DMS79 treated with DMSO at 0.1 percent for 48 hours (cell line): ENCODE measurements at regions not wholly inside any gene's neighbourhood (a gene's known extent, or its start where the extent isn't known, plus 50 kb on each side); places are given as distances from the start of the nearest gene placed in this dataset.
"Not testable (repeated sequence)": the region's sequence is repeated elsewhere in the genome, so short reads cannot be mapped to it uniquely, and the experiment has no call there.

Source experiments
- DNase-seq: peaks from one replicate; lab custom pipeline; 2025; lab: John Stamatoyannopoulos, UW

DNA sequence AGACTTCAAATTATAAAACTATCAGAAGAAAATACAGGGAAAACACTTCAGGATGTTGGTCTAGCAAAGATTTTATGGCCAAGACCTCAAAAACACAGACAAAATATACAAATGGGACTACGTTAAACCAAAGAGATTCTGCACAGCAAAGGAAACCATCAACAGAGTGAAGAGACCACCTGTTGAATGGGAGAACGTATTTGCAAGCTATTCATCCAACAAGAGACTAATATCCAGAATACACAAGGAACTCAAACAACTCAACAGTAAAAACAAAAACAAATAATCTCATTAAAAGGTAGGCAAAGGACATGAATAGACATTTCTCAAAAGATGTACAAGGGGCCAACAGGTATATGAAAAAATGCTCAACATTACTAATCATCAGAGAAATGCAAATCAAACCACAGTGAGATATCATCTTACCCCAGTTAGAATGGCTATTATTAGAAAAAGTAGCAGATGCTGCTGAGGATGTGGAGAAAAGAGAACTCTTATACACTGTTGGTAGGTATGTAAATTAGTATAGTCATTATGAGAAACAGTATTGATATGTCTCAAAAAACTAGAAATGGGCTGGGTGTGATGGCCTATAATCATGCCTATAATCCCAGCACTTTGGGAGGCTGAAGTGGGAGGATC lies 112.6 kb downstream of the LRIG2 start:
- DNase-seq: no peak

DNA sequence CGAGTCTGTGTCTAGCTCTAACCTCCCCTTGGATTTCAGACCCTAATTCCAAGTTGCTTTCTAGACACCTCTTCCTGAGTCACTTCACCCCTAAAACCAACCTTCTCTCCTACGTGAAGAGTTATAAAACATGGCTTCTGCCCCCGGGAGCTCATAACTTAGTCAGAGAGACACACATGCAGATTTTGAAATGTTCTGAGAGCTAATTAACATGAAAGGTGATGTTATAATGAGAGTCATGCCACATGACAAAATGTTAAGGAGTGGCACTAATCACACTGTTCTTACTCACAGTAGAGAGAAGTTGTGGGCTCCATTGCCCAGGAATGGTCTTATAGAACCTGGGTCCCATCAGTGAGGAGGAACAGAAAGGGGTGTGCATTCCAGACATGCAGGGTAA lies 117.1 kb downstream of the LRIG2 start:
- no peak for DNase-seq

DNA sequence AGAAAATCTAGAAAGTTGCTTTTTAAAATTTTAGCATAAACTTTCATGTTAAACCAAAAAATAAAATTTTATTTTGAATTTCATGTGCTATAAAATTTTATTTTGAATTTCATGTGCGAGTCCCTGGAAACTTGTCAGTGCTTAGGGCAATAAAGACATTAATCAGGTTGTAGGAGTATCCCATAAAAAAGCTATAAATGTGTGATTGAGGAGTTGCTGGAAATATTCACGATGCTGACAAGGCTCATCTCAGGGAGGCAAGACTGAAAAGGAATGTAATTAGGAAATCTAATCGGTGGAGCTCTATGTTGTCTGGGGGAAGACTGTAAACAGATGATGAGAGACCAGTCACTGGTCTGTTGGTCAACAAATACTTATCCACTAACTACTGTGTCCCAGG lies 117.9 kb downstream of the LRIG2 start:
- no peak for DNase-seq

DNA sequence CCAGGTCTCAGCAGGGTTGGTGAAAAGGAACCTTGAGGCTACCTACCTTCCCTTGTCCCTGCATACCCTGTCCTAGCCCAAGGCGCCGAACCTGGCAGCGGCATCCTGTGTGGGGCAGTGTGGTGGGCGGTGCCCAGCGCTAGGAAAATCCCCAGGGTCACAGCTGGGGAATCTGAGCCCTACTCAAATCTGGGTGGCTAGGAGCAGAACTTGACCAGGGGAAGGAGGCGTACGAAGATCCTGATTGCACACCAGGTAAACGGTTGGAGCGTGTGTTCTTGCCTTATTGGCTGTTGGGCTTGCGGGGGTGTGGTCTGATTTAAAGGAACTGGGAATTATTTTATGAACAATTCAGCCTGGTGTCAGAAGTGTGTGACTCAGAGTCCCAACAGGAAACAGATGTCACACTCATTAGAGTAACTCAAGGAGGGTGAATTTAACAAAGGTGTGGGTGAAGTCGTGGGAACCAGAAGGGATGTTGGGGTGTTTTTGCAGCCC lies 118.6 kb downstream of the LRIG2 start:
- DNase-seq: no peak

DNA sequence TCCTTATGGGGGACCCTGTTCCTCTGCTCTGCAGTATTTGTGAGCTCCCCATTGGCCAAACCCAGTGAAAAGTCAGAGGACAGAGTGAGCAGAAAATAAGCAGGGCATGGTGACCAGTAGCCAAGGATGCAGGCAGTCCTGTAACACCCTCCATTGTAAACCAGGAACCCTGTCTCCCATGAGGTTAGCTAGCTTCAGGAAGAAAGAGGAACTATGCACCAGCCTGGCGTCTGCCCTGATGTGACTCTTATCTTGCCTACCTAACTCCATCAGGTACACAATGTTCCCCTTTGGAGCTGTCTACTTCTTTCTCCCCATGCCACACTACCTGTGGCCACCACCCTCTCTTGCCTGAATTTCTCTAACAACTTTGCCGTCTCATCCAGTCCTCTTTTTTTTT lies 119.2 kb downstream of the LRIG2 start:
- no peak for DNase-seq

DNA sequence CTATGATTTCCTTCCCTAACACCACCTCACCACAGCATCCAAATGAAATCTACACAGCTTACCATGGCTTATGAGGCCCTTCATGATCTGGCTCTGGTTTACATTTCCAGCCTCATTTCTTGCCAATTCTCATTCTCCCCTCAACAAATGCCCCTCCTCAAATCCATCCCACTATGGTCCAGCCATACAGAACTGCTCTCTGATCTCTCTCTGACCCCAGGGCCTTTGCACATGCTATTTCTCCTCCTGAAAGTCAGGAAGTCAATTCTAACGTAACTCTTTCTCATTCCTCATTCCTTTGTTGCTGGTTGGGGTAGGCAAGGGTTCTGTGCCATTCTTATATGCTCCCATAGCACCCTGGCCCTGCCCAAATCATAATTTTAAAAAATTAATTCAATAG lies 120.0 kb downstream of the LRIG2 start:
- no peak for DNase-seq

DNA sequence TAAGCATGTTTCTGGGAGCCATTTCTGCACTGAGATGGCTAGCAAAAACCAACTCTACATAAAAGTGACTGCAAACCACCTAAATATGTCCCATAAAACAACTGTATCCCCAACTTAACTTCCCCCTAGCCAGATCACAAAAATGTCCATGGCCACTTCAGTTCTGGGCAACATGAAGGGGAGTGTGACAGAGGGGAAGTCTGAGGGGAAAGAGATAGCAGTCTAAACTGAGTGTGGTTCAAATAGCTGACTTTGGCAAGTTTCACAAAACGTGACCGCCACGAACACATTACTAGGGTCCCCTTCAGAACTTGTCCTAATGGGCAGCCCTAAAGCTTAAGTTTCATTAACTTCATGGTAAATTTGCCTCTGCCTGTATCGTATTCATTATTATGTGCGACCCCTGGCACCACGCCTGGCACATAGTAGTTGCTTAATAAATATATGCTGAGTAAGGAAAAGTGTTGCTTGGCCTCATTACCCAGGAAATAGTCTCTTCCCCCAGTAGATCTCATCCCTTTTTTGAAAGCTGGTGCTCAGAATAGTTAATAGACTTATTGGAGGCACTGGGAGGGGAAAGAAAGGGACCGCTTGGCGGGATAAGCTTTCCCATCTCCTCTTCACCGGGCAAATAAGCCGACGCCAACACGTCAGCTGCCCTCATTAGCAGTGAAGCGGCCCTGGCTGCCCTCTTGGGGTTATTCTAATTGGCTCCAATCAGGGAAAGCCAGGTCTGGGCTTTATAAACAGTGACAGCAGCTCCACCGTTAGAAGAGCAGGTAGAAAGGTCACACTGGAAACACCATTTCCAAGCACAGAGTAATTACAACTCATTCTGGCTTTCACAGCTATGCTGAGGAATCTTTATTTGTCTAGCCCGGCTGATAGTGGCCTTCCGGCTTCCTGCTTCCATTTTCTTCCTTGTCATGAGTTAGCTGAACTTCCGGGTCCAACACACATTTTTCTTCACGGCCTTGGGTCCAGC lies 122.1 kb downstream of the LRIG2 start:
- no peak for DNase-seq

DNA sequence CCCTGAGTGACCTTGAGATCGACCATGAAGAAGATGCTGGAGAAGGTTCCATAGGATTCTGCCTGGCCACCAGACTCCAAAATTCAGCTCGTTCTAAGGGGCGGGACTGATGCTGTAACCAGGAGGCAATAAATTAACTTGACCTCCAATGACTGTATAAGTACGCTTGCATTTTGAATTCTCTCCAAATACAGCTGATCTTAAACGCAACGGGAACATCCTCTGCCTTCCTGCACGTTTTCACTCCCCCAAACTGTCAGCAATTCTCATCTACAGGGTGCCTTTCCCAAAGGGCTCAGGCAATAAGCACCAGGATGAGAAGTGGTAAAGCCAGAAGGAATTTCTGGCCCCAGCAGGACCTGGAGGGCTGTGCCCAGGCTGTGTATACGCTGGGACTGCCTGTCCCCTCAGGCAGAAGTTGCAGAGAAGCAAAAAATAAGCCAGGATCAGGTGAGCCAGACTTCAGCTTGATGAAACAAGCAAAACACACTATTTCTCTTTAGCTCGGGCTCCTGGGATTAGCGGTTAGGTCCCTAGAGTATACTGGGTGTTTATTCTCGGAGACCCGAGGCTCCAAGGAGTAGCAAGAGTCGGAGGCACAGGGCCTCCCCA lies 124.8 kb downstream of the LRIG2 start:
- no peak for DNase-seq

DNA sequence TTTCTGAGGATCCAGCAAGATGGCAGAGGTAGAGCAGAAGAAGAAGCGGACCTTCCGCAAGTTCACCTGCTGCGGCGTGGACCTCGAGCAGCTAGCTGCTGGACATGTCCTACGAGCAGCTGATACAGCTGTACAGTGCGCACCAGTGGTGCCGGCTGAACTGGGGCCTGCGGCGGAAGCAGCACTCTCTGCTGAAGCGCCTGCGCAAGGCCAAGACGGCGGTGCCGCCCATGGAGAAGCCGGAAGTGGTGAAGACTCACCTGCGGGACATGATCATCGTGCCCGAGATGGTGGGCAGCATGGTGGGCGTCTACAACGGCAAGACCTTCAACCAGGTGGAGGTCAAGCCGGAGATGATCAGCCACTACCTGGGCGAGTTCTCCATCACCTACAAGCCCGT lies 125.8 kb downstream of the LRIG2 start:
- DNase-seq: no peak

DNA sequence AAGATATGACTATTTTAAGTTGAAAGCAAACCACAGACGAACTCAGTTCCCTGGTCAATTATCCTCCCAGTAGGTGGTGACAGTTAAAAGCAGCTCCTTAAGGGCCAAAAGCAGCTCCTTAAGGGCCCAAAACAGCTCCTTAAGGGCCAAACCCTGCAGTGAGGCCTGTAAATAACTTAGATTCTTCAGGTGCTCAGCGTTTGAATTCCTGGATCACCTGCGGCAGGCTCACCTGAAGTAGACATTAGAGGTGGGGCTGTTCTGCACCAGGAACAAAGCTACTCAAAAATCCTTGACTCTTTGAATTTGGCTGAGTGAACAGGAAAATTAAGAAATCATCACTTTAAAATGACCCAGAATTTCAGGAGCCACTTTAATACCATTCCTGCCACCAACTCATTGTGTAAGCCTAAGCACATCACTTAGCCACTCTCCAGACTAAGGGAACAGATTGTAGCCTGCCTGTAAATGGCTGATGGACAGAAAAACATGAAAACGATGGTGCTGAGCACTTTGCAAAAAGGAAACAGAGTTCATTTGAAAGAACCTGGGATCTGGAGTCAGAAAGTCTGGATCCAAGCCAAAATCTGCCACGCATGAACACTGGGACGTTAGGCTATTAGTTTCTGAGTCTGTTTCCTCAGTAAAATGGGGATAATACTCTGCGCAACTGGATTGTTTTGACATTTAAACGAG lies 126.9 kb downstream of the LRIG2 start:
- peak; percentile 99 for DNase-seq

DNA sequence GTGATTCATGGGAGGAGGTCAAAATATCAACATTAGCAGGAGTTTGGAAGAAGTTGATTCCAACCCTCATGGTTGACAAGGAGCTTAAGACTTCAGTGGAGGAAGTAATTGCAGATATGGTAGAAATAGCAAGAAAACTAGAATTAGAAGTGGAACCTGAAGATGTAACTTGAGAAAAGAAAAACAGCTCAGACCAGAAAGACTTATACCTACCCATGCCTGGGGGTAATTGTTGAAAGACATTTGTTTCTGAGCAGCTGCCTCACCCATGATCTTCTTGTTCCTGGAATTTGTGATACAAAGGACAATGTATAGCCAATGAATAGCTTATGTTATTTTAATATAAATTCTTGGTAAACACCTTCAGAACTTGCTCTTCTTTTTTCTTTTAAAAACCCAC lies 128.6 kb downstream of the LRIG2 start:
- peak; percentile 24 for DNase-seq

DNA sequence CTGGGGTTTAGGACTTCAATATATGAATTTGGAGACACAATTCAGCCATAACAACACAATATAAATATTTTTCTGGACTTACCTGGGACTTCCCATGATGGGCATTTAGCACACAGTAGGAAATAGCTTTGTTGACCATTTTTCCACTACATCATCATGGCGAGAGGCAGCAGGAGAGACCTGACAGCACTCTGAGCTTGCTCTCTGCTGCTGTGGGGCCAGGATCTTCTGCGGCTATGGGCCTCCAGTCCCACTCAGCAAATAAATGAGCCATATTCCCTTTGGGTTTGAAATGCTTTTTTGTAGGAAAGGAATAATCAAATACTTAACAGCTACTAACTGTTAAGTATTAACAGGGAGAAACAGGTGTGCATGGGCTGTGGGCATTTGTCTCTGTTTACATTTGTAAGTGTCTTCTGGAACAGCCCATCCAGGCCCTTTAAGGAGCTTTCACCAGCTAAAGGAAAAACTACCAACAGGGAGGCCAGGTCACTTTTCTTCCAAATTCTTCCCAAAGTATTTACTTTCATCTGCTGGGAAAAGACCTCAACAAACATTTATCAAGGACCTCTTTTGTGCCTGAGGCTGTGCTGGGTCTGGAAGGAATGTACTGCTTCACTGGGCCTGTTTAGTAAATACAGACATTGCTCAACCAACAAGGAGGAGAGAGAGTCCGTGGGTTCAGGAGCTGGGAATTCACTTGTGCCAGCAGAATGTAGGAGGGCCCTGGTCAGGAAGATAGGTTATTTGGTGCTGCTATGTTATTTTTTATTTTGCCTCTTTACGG lies 133.2 kb downstream of the LRIG2 start:
- peak; percentile 90 for DNase-seq

DNA sequence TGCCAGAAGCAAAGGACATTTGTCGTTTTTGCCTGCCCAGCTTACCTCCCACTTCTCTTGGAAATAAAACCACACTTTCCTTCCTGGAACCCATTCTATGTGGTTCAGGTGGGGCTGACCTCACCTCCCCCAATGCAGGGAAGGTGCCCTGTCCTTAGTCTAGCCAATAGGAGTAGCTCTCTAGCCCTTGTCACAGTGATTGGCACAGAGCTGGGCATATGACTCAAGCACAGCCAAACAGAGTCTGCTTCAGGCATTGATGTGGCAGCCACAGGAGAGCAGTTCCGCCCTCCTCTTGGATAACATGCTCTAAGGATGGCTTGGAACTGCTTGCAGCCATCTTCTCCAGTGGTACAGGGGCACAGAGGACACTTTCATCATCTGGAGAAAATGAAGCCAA lies 134.0 kb downstream of the LRIG2 start:
- peak; percentile 48 for DNase-seq

DNA sequence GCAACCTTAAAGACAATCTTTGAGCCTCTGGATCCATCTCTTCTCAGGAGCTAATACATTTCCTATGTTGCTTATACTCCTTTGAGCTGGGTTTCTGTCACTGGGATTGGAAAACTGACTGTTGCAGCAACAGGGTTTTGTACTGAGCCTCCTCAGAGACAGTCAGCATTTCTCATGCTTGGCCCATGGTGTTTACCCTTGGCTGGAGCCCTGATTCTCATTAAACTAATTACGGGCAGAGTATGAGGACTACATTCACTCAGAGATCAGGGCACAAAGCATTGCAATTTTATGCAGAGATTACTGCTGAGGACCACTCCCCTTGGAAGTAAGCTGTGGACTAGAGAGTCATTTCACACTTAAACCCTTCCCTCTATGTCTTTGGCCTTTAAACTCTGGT lies 134.5 kb downstream of the LRIG2 start:
- DNase-seq: no peak

DNA sequence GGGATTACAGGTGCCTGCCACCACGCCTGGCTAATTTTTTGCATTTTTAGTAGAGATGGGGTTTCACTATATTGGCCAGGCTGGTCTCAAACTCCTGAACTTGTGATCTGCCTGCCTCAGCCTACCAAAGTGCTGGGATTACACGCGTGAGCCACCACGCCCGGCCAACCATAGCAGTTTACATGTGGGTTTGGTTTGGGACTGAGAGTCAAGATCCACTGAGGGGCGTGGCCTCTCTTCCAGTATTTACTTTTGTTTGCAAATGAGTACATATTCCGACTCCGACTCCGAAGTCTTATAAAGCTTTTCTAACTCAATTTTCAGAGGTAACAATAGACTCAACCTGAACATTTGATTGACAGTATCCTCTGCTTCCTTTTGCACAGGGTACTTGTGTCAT lies 135.4 kb downstream of the LRIG2 start:
- not testable (repeated sequence) for DNase-seq

DNA sequence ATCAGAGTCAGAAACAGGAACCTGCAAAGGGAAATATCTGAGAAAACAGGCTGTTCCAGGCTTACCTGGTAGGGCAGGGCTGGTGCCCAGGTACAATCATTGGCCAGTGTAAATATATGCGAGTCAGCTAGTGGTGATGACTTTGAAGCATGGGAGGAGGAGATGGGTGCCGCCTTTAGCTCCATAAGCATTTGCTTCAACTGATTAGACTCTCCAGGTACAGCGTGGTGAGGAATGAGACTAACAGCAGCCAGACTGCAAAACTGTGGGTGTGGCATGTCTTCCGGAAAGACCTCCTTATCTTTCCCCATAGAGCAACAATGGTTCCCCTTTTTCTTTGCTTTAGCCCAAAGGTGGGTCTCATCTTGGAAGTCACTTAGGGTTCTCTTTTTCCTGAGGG lies 137.2 kb downstream of the LRIG2 start:
- DNase-seq: no peak

DNA sequence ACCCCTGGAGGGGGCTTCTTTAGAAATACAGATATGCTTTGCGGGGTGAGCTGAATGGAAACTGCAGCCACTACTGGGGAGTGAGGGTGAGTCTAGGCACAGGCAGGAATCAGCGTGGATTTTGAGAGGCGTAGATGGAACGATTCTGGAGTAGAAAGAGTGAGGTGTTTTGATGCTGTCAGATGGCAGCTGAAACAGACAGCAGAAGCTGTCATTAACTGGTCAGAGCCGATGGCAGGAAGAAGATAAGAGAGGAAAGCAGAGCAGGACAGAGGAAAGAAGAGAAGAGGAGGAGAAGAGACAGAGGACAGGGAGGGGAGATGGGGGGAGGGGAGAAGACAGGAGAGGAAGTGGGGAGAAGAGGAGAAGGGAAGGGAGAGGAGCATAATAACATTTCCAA lies 138.5 kb downstream of the LRIG2 start:
- DNase-seq: no peak

DNA sequence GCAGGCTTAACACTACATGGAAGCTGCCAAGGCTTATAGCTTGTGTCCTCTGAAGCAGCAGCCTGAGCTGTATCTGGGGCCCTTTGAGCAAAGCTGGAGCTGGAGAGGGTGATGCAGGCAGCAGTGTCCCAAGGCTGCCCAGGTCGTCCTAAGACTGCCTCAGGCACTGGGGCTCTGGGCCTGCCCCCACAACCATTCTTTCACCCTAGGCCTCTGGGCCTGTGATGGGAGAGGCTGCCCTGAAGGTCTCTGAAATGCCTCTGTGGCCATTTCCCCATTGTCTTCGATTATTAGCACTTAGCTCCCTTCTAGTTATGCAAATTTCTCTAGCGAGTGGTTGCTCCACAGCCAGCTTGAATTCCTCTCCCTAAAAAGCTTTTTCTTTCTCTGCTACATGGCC lies 142.0 kb downstream of the LRIG2 start:
- DNase-seq: no peak

DNA sequence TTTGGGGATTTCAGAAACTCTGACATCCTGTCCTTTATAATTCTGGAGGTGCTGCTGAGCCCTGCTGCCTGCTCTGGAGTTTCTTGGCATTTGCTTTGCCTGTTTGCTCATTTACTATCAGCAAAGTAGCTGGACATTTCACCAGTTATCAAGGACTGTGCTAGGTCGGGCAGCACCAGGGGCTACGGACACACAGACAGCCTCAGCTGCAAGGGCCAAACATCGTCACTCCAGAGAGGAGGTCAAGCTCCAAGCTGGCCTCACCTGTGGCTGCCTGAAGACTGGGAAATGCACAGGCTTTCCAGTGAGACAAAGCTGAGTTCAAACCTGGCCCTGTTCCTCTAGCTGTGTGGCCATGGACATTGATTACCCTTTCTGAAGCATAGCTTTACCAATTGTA lies 143.7 kb downstream of the LRIG2 start:
- no peak for DNase-seq

DNA sequence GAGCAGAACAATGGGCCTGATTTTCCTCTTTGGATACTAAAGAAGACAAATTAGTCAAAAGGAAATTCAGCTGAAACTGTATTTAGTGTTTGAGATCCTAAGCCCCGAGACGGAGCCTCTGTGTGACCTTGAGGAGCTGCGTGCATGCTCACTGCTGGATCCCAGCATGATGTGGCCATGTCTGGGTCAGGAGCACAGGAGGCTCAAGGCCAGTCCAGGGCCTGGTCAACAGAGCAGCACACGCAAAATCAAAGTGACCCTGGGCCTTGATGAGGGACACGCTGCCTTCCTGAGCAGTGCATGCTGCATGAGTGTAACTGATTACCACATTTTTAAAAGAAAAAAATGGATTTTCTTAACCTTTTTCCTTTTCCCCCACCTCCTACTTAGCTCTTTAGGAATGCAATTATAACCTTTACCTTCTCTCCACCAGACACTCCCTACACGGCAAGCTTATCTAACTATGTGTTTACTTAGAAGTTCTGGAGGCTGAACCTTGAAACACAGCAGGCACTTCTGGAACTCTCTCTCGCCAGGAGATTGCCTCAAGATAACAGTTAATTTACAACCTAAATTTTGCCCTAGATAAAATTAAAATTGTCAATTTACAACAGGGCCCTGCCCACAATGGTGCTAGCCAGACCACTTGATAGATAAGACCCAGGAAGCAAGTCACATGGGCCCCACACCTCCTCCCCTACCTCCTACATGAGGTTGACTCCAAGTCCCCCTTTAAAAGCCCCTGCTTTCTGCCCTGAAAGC lies 144.6 kb downstream of the LRIG2 start:
- DNase-seq: no peak

DNA sequence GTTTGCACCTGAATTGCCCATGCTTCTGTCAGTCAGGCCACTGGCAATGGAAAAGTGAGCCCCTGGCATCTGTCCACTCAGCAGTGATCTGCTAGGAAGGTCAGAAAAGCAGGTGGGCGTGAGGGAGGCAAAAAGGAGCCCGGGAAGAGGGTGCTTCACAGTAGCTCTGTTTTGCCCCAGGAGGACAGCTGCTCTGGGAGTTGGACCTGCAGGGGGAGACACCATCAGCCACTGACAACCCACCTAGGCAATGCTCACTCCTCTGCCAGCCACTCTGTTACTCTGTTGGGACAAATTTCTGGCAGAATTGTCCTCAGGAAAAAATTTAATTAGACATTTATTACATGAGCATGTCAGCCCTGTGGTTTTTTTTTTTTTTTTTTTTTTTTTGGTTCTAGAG lies 146.4 kb downstream of the LRIG2 start:
- no peak for DNase-seq
